Esophagus squamous epithelium (tissue), 4 donors: ENCODE measurements at regions not wholly inside any gene's neighbourhood (a gene's known extent, or its start where the extent isn't known, plus 50 kb on each side); places are given as distances from the start of the nearest gene placed in this dataset.

Experiments used
- CTCF ChIP-seq, 6 experiments: fragments of 450-650 bp in 4 of 6; fragments of 200-600 bp in 2 of 6; sonication (generic) in 2 of 6; IDR thresholded peaks; one replicate each; pipeline ENCODE4 v1.5.1; 2016 to 2019; ENCODE audit warnings: antibody characterized with exemption in 6 of 6, mild to moderate bottlenecking in 4 of 6, moderate library complexity in 4 of 6
- POLR2A ChIP-seq, 4 donors: fragments of 450-650 bp; IDR thresholded peaks; one replicate each; pipeline ENCODE4 v1.6.1; 2017; ENCODE audit warnings: antibody characterized with exemption in 4 of 4, mild to moderate bottlenecking in 4 of 4, moderate library complexity in 3 of 4

DNA sequence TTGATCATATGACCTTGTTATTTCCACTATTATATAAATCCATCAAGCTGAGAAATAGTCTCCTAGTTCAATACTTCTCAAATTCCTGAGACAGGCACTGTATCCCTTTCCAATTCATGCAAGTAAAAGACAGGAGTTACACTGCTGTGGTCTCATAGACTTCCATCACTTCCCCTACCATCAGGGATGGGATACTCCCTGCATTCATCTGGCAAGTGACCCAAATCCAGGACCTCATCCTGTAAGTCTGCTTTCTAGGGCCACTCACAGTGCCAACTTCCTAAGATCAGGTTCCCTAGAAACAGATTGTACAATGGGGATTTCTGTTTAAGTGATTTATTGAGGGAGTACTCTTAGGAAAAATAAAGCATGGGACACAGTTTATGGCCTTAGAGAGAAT lies 424.0 kb upstream of the CDH7 start:
- no peak for TF ChIP-seq POLR2A (IDR thresholded peaks at IDR 0.05)
- no peak for TF ChIP-seq CTCF (IDR thresholded peaks at IDR 0.05)
